NAMALWA (cell line): ENCODE measurements at regions not wholly inside any gene's neighbourhood (a gene's known extent, or its start where the extent isn't known, plus 50 kb on each side); places are given as distances from the start of the nearest gene placed in this dataset.

Experiments used
- DNase-seq: peaks from one replicate; pipeline ENCODE4 v3.0.0-alpha.2; 2015; ENCODE audit warnings: low spot score

GRCh38 chr6:121499666-121500065 is 64.2 kb downstream of the GJA1 start:
- DNase-seq, result no peak

GRCh38 chr6:121503589-121503991 is 68.1 kb downstream of the GJA1 start:
- no peak for DNase-seq

GRCh38 chr6:121504227-121504626 is 68.8 kb downstream of the GJA1 start:
- DNase-seq, result peak; percentile 7

- no peak for DNase-seq
Observed at GRCh38 chr6:121505284-121505683, 69.8 kb downstream of the GJA1 start.

GRCh38 chr6:121506761-121507754 is 71.6 kb downstream of the GJA1 start:
- no peak for DNase-seq

GRCh38 chr6:121510568-121511177 is 75.2 kb downstream of the GJA1 start:
- DNase-seq, result no peak

- no peak for DNase-seq
Observed at GRCh38 chr6:121515630-121516265, 80.3 kb downstream of the GJA1 start.

GRCh38 chr6:121516331-121516730 is 80.9 kb downstream of the GJA1 start:
- no peak for DNase-seq

- DNase-seq, result no peak
Observed at GRCh38 chr6:121520337-121521163, 85.1 kb downstream of the GJA1 start.

GRCh38 chr6:121521164-121521555 is 85.7 kb downstream of the GJA1 start:
- no peak for DNase-seq

GRCh38 chr6:121522265-121522664 is 86.8 kb downstream of the GJA1 start:
- DNase-seq, result no peak

GRCh38 chr6:121522771-121523386 is 87.4 kb downstream of the GJA1 start:
- no peak for DNase-seq

GRCh38 chr6:121523628-121524027 is 88.2 kb downstream of the GJA1 start:
- no peak for DNase-seq

- no peak for DNase-seq
Observed at GRCh38 chr6:121526282-121526681, 90.8 kb downstream of the GJA1 start.

GRCh38 chr6:121531658-121532169 is 96.3 kb downstream of the GJA1 start:
- DNase-seq, result no peak

GRCh38 chr6:121533321-121533841 is 97.9 kb downstream of the GJA1 start:
- no peak for DNase-seq

GRCh38 chr6:121535777-121536176 is 100.3 kb downstream of the GJA1 start:
- DNase-seq, result no peak

GRCh38 chr6:121536345-121536744 is 100.9 kb downstream of the GJA1 start:
- no peak for DNase-seq

GRCh38 chr6:121539439-121539838 is 104.0 kb downstream of the GJA1 start:
- DNase-seq, result no peak

- DNase-seq, result no peak
Observed at GRCh38 chr6:121540210-121540609, 104.8 kb downstream of the GJA1 start.

- no peak for DNase-seq
Observed at GRCh38 chr6:121544691-121545090, 109.2 kb downstream of the GJA1 start.
